Hindlimb muscle (tissue), 1 donor: ENCODE measurements at regions not wholly inside any gene's neighbourhood (a gene's known extent, or its start where the extent isn't known, plus 50 kb on each side); places are given as distances from the start of the nearest gene placed in this dataset.
"Not testable (repeated sequence)": the region's sequence is repeated elsewhere in the genome, so short reads cannot be mapped to it uniquely, and the experiment has no call there.

Experiments used
- DNase-seq: peaks from one replicate; pipeline ENCODE4 v3.0.0-alpha.2; 2013

DNA sequence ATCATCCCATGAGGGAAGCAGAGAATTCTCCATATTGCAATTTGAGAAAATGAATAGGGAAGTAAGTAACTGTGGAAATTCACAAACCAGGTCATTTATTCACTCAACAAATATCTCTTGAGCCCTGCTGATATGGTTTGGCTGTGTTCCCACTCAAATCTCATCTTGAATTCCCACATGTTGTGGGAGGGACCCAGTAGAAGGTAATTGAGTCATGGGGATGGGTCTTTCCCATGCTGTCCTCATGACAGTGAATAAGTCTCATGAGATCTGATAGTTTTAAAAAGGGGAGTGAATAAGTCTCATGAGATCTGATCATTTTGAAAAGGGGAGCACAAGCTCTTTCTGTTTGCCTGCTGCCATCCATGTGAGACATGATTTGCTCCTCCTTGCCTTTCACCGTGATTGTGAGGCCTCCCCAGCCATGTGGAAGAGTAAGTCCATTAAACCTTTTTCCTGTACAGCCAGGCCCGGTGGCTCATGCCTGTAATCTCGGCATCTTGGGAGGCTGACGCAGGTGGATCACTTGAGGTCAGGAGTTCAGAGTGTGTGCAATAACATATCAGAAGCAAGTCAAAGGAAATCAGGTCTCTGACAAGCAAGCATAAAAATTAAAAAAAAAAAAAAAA lies 193.2 kb downstream of the NDUFA10 start:
- no peak for DNase-seq

DNA sequence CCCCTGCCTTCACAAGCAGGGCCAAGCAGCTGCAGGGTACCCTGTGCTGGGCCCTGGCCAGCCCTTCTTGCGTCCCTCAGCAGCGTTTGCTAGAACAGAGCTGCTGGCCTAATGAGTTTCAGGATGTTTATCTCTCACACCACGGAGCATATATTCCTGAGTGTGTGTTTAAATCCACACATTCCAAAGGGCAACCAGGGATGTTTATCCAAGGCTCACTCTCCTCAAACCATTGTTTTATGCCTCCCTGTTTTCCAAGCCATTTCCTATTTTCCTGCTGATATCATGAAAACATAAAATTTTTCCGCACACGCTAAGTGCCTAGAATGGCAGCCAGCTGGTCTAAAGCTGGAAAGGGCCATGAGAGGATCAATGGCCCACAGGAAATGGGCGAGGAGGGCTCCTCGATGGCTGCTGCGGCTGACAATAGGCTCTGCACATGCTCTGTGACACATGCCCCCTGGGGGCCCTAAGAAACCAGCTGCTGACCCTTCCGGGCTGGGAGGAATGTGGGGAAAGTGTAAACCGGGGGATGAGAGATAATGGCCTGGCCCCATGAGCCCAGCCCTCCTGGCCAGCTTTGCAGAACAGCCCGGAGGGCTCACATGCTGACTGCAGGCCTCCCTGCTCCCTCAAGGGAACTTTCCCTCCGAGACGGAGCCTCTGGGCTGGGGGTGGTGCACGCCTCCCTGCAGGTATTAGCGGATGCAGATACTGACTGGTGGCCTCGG lies 194.0 kb downstream of the NDUFA10 start:
- no peak for DNase-seq

DNA sequence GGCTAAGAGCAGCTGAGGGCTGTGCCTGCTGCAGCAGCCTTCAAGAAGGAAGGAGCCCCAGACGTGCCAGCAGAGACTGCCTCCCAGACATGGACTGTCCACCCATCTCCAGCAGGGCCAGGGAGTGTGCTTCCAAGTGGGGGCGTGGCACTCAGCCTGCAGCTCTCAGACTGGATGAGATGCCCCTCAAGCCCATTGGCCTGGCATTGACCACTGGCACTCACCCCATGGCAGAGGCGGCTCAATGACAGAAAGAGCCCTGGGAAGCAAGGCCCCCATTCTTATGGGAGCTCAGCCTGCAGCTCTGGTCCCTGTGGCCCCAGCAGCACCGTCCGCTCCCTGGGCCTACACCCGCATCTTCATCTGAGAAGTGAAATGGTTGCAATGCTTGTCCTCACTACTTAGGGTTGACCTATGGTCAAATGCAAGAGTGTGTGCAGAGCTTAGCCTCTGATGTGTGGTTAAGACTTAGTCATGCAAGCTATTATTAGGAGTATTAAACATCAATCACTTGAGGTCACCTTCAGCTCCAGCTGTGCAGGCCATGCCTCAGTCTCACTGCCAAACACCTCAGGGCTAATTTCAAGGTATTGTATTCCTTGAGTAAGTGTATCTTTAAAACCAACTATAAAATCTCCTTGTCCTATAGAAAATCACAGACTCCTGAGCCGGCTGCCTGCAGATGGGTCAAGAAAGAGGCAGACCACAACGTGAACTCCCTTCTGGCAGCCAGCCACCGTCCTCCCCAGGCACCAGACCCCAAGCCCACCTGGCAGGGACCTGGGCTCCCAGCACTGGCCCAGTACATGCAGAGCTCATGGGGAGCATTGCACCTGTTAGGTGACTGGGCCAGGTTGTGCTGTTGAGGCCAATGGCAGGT lies 194.8 kb downstream of the NDUFA10 start:
- no peak for DNase-seq

DNA sequence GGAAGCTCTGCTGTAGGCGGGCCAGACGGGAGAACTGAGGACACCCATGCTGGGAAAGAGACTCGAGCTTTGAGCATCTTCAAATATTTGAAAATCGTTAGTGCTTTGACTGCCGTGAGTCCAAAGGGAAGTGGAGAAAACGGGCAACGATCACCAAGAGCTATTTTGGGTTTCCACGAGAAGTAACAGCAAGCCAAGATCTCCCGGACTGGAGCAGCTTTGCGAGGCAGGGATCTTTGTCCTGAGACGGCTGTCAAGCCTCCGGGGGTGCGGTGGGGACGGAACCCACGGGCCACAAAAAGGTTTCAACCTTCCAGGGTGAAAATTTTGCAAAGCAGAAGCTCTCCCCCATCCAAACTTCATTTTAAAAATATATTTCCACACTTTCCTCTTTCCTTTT lies 195.8 kb downstream of the NDUFA10 start:
- DNase-seq: no peak

DNA sequence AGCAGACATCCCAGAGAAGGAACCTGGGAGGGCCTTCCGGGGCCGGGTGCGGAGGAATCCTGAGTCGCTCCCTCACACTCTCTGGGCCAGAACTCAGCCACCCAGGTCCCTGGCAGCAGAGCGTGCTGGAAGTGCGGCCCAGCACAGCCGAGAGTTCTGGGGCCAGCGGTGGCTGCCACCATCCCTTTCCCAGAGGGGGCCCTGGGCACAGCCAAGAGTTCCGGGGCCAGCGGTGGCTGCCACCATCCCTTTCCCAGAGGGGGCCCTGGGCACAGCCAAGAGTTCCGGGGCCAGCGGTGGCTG lies 196.2 kb downstream of the NDUFA10 start:
- not testable (repeated sequence) for DNase-seq

DNA sequence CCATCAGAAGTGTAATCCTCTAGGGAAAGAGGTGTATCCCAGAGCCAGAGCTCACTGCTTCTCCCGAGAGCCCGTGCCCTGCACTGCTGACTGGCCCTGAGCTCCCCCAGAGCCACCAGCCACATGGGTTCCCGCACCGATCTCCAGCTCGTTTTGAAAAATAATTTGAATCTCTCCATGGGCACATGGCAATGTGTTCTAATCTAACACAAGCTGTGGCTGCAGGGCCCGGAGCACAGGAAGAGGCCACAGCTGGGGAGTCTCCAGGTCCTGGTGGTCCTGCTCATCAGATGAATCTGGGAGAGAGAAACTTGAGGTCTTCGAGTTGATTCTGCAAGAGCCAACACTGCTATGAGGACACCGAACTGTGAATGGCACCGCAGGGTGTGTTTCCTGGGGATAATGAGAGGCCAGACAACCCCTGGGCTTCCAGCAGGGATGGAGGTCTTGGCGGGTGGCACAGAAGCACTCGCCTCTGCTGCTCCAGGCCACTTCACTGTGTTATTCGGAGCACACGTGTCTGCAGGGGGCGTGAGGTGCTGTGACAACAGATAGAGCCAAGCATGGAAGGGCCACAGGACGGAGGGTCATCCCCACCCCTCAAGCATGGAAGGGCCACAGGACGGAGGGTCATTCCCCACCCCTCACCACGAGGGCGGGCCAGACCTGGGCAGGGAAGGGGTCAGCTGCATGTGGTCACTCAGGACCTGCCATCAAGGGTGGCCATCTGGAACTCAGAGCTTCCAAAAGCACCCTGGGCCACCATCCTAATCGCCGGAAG lies 196.8 kb downstream of the NDUFA10 start:
- DNase-seq: no peak

DNA sequence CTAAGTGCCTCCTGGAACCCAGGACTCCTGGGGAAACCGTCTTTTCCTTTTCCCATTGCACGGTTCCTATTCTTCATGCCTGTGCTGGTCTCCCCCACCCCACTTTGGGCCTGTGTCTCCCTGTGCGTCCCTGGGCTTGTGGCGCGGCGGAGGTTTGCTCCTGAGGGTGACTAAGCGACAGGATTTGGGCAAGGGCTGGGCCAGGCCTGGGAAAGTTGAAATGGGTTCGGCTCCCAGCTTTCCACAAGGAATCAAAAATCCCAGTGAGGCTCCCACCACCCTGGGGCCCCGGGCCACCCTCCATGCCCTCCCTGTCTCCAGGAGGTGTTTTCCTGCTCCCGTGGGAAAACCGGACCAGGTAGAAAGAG lies 197.6 kb downstream of the NDUFA10 start:
- no peak for DNase-seq

DNA sequence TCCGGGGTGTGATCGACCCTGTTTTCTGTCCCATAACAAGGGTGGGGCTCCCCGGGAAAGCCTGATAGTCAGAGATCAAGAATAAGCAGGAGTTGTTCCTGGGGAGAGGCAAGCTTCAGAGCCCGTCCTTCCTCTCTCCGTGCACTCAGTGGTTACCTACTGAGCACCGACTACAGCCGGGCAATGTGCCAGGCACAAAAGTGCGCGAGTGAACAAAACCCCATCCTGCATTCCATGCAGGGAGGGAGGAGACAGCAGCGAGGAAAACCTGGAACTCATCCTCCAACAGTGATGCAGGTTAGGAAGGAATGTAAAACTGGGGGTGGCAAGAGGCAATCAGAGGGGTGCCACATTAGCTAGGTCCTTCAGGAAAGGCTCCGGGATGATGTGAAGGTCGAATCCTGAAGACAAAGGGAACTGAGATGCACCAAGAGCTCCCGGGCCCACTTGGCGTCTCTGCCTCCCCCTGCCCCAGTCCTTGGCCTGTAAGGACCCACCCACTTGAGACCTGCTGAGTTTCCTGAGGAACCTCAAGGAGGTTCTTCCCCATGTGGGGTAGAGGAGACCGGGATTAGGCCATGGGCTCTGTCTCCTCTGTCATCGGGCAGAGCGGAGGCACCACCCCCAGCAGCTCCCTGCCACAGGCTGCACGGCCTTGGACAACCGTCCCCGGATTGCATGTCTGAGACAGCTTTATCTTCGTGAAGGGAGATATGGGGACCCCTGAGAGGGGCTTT lies 198.2 kb downstream of the NDUFA10 start:
- no peak for DNase-seq

DNA sequence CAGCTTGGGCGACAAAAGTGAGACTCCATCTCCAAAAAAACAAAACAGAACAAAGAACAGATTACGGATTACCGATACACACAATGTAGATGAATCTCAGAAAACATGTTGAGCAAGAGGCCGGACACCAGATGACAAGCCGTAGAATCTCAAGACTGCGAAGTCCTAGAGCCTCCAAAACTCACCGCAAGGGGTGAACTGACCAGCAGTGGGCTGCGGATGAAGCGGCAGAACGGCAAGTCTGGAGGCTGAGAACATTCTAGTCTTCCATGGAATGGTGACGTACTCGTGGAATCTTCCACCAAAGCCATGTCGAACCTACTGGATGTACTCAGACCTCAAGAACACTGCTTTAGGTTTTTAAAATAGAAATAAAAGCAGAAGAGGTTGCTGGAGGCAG lies 198.8 kb downstream of the NDUFA10 start:
- DNase-seq: no peak

DNA sequence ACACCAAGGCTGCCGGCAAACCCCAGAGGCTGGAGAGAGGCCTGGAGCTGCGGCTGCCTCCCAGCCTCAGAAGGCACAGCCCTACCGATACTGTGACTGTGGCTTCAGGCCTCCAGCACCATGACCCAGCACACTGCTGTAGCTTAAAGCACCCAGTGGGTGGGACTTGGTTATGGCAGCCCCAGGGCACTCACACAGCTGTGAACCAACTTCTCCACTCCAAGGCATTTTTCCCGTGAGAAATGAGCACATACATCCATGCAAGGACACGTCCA lies 199.5 kb downstream of the NDUFA10 start:
- DNase-seq: no peak

DNA sequence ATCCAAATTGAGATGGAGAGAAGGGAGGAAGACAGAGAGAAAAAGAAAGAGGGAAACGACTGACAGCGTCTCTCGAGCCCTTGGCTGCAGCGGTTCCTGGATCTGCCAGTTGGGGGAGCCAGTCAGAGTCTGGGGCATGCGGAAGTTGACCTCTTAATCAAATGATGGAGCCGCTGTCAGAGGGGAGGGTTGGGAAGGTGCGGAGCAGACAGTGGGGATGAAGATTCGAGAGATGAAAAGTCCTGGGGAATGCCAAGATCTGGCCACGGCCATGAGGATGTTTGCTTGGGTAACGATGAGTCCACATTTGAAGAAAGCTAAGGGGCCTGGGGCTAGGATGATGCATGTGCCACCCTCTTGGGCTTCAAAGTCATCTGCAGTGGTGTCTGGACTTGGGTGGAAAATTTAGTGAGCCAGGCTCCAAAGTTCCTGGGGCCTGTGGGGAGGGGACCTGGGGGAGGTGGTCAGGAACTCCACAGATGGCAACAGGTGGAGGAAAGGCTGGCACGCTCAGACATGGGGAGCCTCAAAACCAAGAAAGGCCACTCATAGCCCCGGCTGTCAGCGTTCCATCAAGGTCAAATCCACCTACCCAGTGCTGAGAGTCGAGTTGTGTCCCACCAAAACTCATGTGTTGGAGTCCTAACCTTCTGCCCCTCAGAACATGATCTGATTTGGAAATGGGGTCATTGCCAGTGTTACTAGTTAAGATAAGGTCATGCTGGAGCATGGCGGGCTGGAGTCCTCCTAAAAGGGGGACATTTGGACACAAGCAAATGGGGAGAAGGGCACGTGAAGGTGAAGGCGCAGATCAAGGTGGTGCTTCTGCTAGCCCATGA lies 200.1 kb downstream of the NDUFA10 start:
- DNase-seq: no peak

DNA sequence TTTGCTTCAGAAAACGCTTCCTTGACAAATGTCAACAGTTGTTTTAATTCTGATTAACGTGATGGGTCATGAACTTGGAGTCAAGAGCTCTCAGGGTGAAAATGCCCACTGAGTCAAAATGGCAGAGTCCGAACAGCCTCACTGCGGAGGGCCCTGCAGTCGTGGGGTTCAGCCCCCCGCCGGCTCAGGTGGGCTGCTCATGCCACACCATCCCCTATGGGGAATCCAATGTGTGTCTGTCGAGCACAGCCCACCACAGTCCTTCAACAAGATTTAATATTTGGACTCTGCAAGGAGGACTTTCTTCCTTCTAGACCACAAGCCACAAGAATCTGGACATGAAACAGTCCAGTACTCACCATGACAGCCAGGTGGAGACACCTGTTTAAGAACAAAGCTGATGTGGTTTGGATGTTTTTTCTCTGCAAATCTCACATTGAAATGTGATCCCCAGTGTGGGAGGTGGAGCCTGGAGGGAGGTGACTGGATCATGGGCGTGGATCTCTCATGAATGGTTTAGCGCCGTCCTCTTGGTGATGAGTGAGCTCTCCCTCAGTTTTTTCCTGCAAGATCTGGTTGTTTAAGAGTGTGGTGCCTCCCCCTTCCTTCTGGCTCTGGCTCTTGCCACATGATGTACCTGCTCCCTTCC lies 201.0 kb downstream of the NDUFA10 start:
- no peak for DNase-seq

DNA sequence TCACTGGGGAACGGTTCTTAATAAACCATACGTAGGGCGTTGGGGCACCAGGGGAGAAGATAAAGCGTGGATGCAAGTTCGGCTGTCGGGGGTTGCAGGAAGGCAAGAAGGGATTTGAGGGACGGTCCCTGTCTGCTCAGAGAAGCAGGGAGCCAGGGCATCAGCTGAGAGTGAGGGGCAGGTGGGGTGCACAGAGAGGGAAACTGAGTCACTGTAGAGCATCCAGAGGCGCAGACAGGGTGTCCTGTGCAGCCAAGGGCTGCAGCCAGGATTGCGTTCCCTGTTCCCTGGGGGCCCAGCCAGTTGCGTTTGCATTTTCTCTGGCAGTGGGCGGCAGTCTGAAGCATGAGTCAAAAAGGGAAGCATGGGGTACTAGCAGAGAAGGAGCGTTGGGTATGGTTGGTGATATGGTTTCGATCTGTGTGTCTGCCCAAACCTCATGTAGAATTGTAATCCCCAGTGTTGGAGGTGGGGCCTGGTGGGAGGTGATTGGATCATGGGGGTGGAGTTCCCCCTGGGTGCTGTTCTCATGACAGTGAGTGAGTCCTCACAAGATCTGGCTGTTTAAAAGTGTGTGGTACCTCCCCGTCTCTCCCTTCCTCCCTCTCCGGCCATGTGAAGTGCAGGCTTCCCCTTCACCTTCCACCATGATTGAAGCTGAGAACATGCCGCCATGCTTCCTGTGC lies 202.9 kb downstream of the NDUFA10 start:
- no peak for DNase-seq

DNA sequence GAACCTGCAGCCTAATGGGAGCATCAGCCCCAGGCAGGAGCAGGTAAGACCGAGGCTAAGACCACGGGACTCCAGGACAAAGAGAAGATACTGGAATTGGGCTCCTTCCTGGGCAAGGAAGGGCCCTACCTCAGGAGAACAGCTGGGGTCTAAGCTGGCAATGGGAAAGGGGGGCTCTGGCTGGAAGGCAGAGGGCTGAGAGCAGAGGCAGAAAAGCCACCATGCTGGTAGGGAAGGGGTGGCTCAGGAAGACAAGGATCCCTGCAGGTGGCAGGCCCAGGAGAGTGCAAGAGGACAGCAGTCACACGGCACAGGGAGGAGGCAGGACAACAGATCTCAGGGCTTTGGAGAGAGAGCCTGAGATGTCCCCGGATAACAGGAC lies 203.5 kb downstream of the NDUFA10 start:
- no peak for DNase-seq

DNA sequence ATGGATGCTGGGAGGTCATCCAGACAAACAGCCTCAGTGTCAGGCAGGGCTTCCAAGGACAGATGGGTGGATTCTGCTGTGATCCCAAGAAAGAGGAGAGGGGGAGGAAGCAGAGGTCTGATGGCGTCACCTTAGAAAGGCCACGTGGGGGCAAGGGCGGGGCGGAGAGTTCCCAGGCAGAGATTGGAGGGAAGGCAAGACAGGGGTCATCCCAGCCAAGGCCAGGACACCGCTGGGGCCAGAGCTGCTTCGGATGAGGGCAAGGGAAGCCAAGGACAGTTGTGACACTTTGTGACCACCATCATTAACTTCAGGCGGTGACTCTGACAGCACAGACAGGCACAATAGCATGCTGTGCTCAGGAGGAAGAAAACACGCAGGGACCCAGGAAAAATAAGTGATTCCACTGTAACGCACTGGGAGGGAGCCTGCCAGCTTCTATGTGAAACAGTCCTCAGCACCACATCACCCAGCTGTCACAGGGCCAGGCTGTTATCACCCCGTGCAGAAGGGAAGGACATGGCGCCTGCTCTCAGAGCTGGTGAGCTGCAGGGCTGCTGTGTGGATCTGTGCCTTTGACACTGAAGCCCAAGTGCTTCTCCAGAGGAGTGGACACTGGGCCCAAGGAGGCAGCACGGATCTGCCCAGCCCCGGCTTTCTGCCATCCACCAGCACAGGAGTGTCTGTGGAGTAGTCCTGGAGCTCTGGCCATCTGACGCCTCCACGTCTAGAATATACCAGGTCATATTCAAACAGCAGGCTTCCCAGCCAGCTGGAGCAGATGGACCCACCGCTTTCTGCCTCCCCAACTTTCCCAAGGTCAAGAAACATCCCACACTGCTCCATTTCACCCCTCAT lies 204.1 kb downstream of the NDUFA10 start:
- no peak for DNase-seq

DNA sequence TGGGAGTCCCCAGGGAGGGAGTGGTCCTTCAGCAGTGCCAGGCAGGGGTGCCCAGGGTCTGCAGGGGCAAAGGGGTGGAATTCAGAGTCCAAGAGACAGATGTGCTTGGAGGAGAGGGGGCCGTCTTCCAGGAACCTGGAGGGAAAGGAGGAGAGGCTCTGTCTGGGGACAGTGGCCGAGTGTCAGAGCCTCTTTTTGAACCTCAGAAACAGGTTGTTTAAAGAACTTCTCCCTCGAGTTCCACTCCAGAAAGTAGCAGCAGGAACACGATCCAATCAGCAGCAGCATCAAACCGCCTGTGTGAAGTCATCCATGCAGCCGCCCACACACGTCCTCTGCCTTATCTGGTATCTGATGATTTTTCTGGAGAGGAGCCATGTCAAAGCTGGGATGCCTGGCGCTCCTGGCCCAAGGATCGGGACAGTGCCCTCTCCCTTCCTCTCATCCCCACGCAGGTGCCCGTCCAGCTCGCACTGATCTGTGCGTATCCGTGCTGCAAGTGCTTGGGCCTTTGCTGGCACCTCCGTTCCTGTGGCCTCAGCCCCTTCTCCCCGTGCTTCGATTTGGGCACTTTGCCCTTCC lies 205.1 kb downstream of the NDUFA10 start:
- no peak for DNase-seq

DNA sequence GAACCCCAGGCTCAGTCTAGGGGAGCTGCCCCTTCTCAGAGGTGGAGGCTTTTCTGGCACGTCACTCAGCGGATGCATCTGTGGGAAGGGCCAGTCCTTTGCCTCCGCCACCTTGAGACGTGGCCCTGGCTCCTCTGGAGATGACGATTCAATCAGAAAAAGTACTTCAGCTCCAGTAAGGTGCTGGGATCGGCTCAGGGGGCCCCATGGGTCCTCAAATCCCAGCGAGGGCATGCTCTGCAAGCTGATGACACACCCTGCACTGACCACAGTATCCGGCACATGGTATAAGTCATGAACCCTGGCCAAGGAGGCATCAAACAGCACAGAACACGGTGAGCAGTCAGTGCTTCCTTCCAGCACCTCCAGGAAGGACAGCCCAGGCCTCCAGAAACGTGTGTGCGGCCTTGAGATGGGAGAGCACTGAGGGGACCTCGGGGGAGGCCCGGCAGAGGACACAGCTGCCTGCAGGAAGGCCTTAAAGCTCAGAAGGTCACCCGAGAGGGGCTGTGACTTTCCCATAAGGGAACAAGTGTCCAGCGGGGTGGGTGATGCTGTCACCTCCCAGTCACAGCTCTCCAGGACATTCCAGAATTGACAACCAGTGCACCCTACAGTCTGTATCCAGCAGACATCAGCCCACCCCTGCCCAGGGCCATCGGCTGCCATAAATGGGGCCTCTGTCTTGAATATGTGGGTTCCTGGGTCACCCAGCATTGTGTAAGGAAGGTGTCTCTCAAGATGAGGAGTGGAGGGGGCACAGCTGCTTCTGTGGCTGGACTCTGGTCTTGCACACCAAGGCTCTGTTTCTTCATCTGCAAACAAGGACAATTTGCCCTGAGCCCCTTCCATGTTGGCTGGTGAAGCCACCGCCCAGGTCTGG lies 205.8 kb downstream of the NDUFA10 start:
- DNase-seq: no peak

DNA sequence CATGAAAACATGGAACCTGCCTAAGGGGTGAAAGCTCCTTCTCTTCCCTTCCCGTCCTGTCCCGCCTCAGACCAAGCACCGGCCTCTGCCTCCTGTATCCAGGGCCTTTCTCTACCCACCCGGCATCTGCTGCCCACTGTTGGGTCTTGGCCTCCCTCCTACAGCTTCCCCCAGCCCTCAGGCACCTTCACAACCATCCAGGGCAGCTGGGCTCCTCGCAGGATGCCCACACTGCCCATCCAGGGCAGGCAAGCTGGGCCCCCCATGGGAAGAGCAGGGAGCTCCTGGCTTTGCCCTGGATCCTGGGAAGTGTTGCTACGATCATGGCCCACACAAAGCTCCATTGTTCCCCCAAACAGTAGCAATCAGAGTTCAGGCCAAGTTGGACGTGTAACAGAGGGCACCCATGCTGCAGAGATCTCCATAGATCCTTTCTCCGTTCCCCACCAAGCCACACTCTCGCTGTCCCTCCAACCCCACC lies 206.6 kb downstream of the NDUFA10 start:
- no peak for DNase-seq
